ENCODE measurements at regions not wholly inside any gene's neighbourhood (a gene's known extent, or its start where the extent isn't known, plus 50 kb on each side); places are given as distances from the start of the nearest gene placed in this dataset.

- no peak for TF ChIP-seq CTCF (IDR thresholded peaks at IDR 0.05; ENCODE audit: insufficient read depth, low read length)
- no peak for TF ChIP-seq POLR2AphosphoS5 (IDR thresholded peaks at IDR 0.05; ENCODE audit: low read depth)
- no peak for TF ChIP-seq REST (IDR thresholded peaks at IDR 0.05; ENCODE audit: insufficient replicate concordance, low read depth)
- no peak for TF ChIP-seq GABPA (IDR thresholded peaks at IDR 0.05; ENCODE audit: low read depth)
- no peak for TF ChIP-seq SPI1 (IDR thresholded peaks at IDR 0.05; ENCODE audit: borderline replicate concordance, low read depth)
Measured at GRCh38 chr10:9253121-9253520, 1198.6 kb downstream of the GATA3 start.

All from HL-60 (cell line).